ENCODE measurements at regions not wholly inside any gene's neighbourhood (a gene's known extent, or its start where the extent isn't known, plus 50 kb on each side); places are given as distances from the start of the nearest gene placed in this dataset.
A peak's percentile ranks its signal among the peaks of the same experiment; 100 is the strongest.

DNA sequence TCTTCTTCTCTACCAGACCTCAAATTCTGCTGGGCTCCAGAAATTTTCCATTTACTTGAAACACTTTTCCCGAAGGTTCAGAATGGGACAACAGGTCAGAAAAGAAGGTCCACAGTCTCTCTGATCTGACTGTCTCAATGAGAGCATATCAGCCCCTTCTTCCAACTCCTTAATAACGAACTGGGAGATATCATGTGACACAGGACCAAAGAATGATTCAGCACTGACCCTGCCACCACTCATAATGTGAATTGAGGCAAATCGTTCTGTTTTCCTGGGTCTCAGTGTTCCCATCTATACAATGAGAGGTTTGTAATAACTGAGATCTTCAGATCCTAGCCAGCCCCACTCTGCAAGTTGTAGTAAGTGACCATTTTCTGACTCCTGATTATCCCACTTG, 500.5 kb downstream of the NTRK3 start:
- Histone ChIP-seq H3K27ac (no peak overlapping the region), H3K4me1 (peaks cover 4% of the 10 kb centered on the region), H3K4me3 (no peak overlapping the region), H3K36me3 (replicated peaks in 1 of 2; ENCODE audit: insufficient read depth in 1 of 2, low read depth in 2 of 2) (no peaks in the 10 kb centered on the region), H3K9me3 (no peaks in the 10 kb centered on the region), H3K27me3 (no peaks in the 10 kb centered on the region)
- no peak for DNase-seq
- intact Hi-C loops (cut with DNase I): no loop called here
- 53 to 75% methylated on average over 3 of the region's 3 CpGs for WGBS, 2 donors
- TF ChIP-seq POLR2A (IDR thresholded peaks at IDR 0.05): no peak
- TF ChIP-seq, protein P1, sequence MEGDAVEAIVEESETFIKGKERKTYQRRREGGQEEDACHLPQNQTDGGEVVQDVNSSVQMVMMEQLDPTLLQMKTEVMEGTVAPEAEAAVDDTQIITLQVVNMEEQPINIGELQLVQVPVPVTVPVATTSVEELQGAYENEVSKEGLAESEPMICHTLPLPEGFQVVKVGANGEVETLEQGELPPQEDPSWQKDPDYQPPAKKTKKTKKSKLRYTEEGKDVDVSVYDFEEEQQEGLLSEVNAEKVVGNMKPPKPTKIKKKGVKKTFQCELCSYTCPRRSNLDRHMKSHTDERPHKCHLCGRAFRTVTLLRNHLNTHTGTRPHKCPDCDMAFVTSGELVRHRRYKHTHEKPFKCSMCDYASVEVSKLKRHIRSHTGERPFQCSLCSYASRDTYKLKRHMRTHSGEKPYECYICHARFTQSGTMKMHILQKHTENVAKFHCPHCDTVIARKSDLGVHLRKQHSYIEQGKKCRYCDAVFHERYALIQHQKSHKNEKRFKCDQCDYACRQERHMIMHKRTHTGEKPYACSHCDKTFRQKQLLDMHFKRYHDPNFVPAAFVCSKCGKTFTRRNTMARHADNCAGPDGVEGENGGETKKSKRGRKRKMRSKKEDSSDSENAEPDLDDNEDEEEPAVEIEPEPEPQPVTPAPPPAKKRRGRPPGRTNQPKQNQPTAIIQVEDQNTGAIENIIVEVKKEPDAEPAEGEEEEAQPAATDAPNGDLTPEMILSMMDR (IDR thresholded peaks at IDR 0.05): no peak
- no peak for ATAC-seq

DNA sequence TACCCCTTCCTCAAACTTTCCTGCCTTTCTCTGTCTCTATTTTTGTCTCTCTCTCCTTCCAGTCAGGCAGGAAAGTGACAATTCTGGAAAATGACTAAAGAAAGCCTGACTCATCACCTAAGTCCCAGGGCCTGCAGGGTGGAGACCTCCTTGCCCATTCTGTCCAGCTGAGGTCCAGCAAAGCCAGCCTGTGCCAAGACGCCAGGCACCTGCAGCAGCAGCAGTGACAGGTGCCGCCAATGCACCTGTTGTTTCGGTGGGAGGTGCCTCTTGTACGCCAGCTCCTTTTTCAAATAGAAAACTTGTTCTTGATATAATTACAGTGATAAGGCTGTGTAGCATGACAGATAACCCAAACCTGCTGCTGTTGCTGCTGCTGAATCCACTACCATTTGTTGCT, 501.3 kb downstream of the NTRK3 start:
- peaks cover 4% of the 10 kb centered on the region for H3K4me1 ChIP-seq
- H3K27ac ChIP-seq: no peak overlapping the region
- H3K36me3 ChIP-seq (replicated peaks in 1 of 2; ENCODE audit: insufficient read depth in 1 of 2, low read depth in 2 of 2): no peaks in the 10 kb centered on the region
- no peak for DNase-seq
- TF ChIP-seq POLR2A (IDR thresholded peaks at IDR 0.05): no peak
- TF ChIP-seq, protein P1 (IDR thresholded peaks at IDR 0.05): no peak
- WGBS, 2 donors: 21 to 32% methylated on average over 4 of the region's 4 CpGs
- H3K27me3 ChIP-seq: no peaks in the 10 kb centered on the region
- intact Hi-C loops (cut with DNase I): no loop called here
- ATAC-seq: no peak
- no peak overlapping the region for H3K4me3 ChIP-seq
- no peaks in the 10 kb centered on the region for H3K9me3 ChIP-seq

DNA sequence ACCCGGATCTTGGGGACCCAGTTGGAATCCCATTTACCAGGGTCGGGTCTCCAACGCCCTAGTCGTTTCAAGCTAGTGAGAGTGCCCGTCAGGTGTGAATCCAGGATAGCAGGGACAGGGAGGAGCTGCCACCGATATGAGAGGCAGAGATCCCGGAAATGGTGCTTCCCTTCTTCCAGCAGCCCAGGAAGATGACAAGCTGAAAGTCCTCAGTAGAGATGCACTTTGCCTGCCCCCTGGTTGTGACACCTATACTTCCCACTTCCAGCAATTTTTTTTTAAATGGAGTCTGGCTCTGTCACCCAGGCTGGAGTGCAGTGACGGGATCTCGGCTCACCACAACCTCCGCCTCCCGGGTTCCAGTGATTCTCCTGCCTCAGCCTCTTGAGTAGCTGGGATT, 503.0 kb downstream of the NTRK3 start:
- Histone ChIP-seq H3K27ac (peak overlapping the region in 2 of 4 donors; percentile 66 to 78), H3K4me1 (peaks cover 4% of the 10 kb centered on the region), H3K36me3 (replicated peaks in 1 of 2; ENCODE audit: insufficient read depth in 1 of 2, low read depth in 2 of 2) (no peaks in the 10 kb centered on the region), H3K4me3 (no peak overlapping the region), H3K27me3 (no peaks in the 10 kb centered on the region), H3K9me3 (no peaks in the 10 kb centered on the region)
- 45 to 64% methylated on average over 11 of the region's 11 CpGs for WGBS, 2 donors
- ATAC-seq: no peak
- TF ChIP-seq, protein P1 (IDR thresholded peaks at IDR 0.05): no peak
- no peak for TF ChIP-seq POLR2A (IDR thresholded peaks at IDR 0.05)
- DNase-seq: no peak
- intact Hi-C loops (cut with DNase I): no loop called here

DNA sequence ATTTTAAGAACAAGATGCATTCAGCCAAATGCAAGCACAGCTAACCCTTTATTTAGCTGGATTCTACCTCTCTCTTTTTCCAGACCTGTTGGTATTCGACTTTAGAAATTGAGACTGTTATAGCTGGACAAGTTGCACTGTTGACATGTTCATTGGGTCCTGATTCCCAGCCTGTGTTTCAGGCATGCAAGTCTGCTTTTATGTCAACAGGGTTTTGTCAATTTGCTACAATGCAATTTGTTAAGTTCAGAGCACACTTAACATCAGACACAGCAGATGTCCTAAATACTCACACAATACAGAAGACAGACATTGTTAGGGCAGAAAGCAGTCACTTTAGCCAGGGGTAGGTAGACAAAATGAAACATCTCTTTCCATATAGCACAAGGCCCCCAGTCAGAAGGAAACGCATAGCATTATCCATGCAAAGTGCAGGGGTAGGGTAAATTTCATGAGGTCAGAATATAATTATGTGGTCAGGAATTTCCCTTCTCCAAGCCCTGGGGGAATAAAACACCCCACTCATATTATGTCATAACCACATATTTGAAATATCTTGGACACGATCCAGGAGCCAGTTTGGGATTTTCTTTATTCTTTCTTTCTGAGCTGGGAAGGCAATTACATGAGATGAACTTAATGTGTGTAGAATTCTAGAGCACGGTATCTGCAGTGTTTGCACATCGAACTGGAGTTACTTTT, 504.1 kb downstream of the NTRK3 start:
- Histone ChIP-seq H3K27me3 (no peaks in the 10 kb centered on the region), H3K4me1 (peaks cover 4% of the 10 kb centered on the region), H3K36me3 (replicated peaks in 1 of 2; ENCODE audit: insufficient read depth in 1 of 2, low read depth in 2 of 2) (no peaks in the 10 kb centered on the region), H3K9me3 (no peaks in the 10 kb centered on the region), H3K27ac (peak overlapping the region in 3 of 4 donors; percentile 16 to 78 (median 66)), H3K4me3 (no peak overlapping the region)
- TF ChIP-seq, protein P1 (IDR thresholded peaks at IDR 0.05): no peak
- TF ChIP-seq POLR2A (IDR thresholded peaks at IDR 0.05): no peak
- peak in 2 of 4 donors; percentile 17 to 33 for DNase-seq
- 20 to 21% methylated on average over 5 of the region's 5 CpGs for WGBS, 2 donors
- ATAC-seq: peak; percentile 92
- intact Hi-C loops (cut with DNase I): no loop called here

DNA sequence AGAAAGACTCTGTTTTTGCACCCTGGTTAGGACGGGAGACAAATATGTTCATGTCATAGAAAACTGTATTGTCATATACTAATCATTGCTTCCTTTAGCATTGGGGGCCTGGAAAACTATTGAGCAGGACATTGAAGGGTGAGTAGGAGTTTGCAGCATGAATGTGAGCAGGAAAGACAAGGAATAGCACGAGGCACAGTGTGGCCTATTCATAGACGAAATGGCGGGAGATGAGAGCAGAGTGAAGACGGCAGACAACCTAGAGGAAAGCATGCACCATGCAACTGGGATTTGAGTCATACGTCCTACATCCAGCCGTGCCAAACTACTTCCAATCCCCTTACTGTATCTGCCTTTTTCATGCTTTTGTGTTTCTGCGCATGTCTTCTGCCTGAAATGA, 508.1 kb downstream of the NTRK3 start:
- DNase-seq (no peak), ATAC-seq (no peak)
- Histone ChIP-seq H3K4me3 (no peak overlapping the region), H3K36me3 (replicated peaks in 1 of 2; ENCODE audit: insufficient read depth in 1 of 2, low read depth in 2 of 2) (no peaks in the 10 kb centered on the region), H3K4me1 (no peaks in the 10 kb centered on the region), H3K9me3 (no peaks in the 10 kb centered on the region), H3K27me3 (no peaks in the 10 kb centered on the region), H3K27ac (no peak overlapping the region)
- no peak for TF ChIP-seq POLR2A (IDR thresholded peaks at IDR 0.05)
- TF ChIP-seq, protein P1 (IDR thresholded peaks at IDR 0.05): no peak
- intact Hi-C loops (cut with DNase I): no loop called here
- 76 to 83% methylated on average over 8 of the region's 8 CpGs for WGBS, 2 donors

Data from body of pancreas (tissue), 4 donors.